Right lobe of liver (tissue), 6 donors: ENCODE measurements at regions not wholly inside any gene's neighbourhood (a gene's known extent, or its start where the extent isn't known, plus 50 kb on each side); places are given as distances from the start of the nearest gene placed in this dataset.

Experiments
- ATAC-seq, 4 donors: fragments of 200-7000 bp; cut with Tn5 transposase; one replicate each; pipeline ENCODE4 v1.9.1; 2020; ENCODE audit warnings: mild to moderate bottlenecking in 4 of 4, moderate library complexity in 4 of 4
- DNase-seq, 3 donors: peaks; one replicate each; pipeline ENCODE4 v3.0.0-alpha.2; 2020
- H3K27ac ChIP-seq, 3 donors: fragments of 200-600 bp; one replicate each; pipeline ENCODE4 v1.8.0; 2022
- H3K27me3 ChIP-seq, 2 donors: fragments of 200-600 bp; one replicate each; pipeline ENCODE4 v1.8.0; 2022
- H3K36me3 ChIP-seq, 4 donors: fragments of 200-600 bp; sonication (generic) in 1 of 4; one replicate each; pipeline versions ENCODE4 v1.5.1 to v1.8.0; 2017 to 2022; ENCODE audit warnings: control low read depth in 1 of 4
- H3K4me1 ChIP-seq, 4 donors: fragments of 200-600 bp; sonication (generic) in 1 of 4; one replicate each; pipeline versions ENCODE4 v1.5.1 to v1.8.0; 2017 to 2022; ENCODE audit warnings: control low read depth in 1 of 4
- H3K4me3 ChIP-seq, 3 donors: fragments of 200-600 bp; one replicate each; pipeline ENCODE4 v1.8.0; 2022
- H3K9me3 ChIP-seq, 4 donors: fragments of 200-600 bp; sonication (generic) in 1 of 4; one replicate each; pipeline versions ENCODE4 v1.5.1 to v1.8.0; 2017 to 2022; ENCODE audit warnings: control low read depth in 1 of 4
- CTCF ChIP-seq, 4 donors: fragments of 200-600 bp in 3 of 4; fragments of 450-650 bp in 1 of 4; IDR thresholded peaks; one replicate each; pipeline versions ENCODE4 v1.5.1 to v1.8.0; 2016 to 2022; ENCODE audit warnings: antibody characterized with exemption in 4 of 4, mild to moderate bottlenecking in 2 of 4
- POLR2A ChIP-seq: fragments of 450-650 bp; IDR thresholded peaks from one replicate; pipeline ENCODE4 v1.6.1; 2017; ENCODE audit warnings: antibody characterized with exemption, mild to moderate bottlenecking
- WGBS: methylation state at CpG from one replicate; pipeline ENCODE4 v1.1.6; 2018; ENCODE audit warnings: low coverage, low lambda C conversion rate; ENCODE audit not compliant: insufficient coverage; ENCODE audit errors: missing lambda C conversion rate; 5-methylcytosine and 5-hydroxymethylcytosine counted together
- intact Hi-C, 2 donors: fragments of 100-400 bp; cut with DNase I; formaldehyde crosslinking; loops; one replicate each; pipeline versions ENCODE4 v1.11.2 to v1.14.1; 2022
- donor health status: DM: no; HTN: yes; CAD: no.
- donor health status: DM: no; HTN: no; CAD: no.
- donor health status: DM: no; HTN: no; CAD: no.
- donor health status: DM: no; HTN: yes; CAD: no.
- donor health status: DM: no; HTN: yes; CAD: no.

- Histone ChIP-seq H3K4me1 (no peaks in the 10 kb centered on the region), H3K36me3 (no peaks in the 10 kb centered on the region), H3K27me3 (no peaks in the 10 kb centered on the region), H3K27ac (no peak overlapping the region), H3K4me3 (no peak overlapping the region), H3K9me3 (no peaks in the 10 kb centered on the region)
- intact Hi-C loops = no loop called here
- no peak for DNase-seq
- TF ChIP-seq CTCF (IDR thresholded peaks at IDR 0.05) = no peak
- TF ChIP-seq POLR2A = no peak
- 39% methylated on average over 6 of the region's 6 CpGs for WGBS
- peak in 2 of 4 donors; percentile 36 to 64 for ATAC-seq
Observed at GRCh38 chr15:61671736-61672135, 388.5 kb downstream of the VPS13C start.

- intact Hi-C loops = no loop called here
- WGBS = 62% methylated on average over 10 of the region's 12 CpGs
- H3K27me3 ChIP-seq = no peaks in the 10 kb centered on the region
- ATAC-seq = no peak
- no peak overlapping the region for H3K27ac ChIP-seq
- H3K4me1 ChIP-seq = no peaks in the 10 kb centered on the region
- no peaks in the 10 kb centered on the region for H3K36me3 ChIP-seq
- H3K9me3 ChIP-seq = no peaks in the 10 kb centered on the region
- H3K4me3 ChIP-seq = no peak overlapping the region
- TF ChIP-seq CTCF (IDR thresholded peaks at IDR 0.05) (no peak), POLR2A (no peak)
- no peak for DNase-seq
Observed at GRCh38 chr15:61668444-61668843, 391.8 kb downstream of the VPS13C start.

- H3K27me3 ChIP-seq = no peaks in the 10 kb centered on the region
- TF ChIP-seq CTCF (IDR thresholded peaks at IDR 0.05) = no peak
- no peak for TF ChIP-seq POLR2A
- DNase-seq = no peak
- H3K9me3 ChIP-seq = no peaks in the 10 kb centered on the region
- no peaks in the 10 kb centered on the region for H3K36me3 ChIP-seq
- H3K27ac ChIP-seq = no peak overlapping the region
- H3K4me1 ChIP-seq = no peaks in the 10 kb centered on the region
- intact Hi-C loops = no loop called here
- no peak for ATAC-seq
- WGBS = 0% methylated on average over 1 of the region's 1 CpG
- H3K4me3 ChIP-seq = no peak overlapping the region
Observed at GRCh38 chr15:61661791-61662190, 398.5 kb downstream of the VPS13C start.

DNA sequence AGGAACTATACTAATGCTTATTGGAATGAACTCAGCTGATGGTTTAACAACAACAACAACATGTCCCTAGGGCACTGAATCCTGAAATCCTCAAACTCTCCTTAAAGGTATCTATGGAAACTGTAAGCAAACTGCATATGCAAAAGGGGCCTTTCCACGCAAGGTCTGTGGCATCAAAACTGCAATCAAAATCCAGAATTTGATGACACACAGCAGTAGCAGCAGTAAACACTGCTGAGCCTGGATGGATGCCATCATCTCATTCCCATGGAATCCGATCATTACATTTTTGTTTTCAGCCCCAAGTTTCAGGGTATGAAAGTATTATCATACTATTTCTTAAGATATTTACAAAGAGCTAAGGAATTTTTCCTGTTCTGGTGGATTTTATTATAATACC, 399.7 kb downstream of the VPS13C start:
- TF ChIP-seq POLR2A (no peak), CTCF (IDR thresholded peaks at IDR 0.05) (no peak)
- Histone ChIP-seq H3K27me3 (no peaks in the 10 kb centered on the region), H3K36me3 (no peaks in the 10 kb centered on the region), H3K9me3 (no peaks in the 10 kb centered on the region), H3K4me1 (no peaks in the 10 kb centered on the region), H3K27ac (no peak overlapping the region), H3K4me3 (no peak overlapping the region)
- DNase-seq (no peak), ATAC-seq (no peak)
- WGBS = 85% methylated on average over 2 of the region's 2 CpGs
- intact Hi-C loops = no loop called here

DNA sequence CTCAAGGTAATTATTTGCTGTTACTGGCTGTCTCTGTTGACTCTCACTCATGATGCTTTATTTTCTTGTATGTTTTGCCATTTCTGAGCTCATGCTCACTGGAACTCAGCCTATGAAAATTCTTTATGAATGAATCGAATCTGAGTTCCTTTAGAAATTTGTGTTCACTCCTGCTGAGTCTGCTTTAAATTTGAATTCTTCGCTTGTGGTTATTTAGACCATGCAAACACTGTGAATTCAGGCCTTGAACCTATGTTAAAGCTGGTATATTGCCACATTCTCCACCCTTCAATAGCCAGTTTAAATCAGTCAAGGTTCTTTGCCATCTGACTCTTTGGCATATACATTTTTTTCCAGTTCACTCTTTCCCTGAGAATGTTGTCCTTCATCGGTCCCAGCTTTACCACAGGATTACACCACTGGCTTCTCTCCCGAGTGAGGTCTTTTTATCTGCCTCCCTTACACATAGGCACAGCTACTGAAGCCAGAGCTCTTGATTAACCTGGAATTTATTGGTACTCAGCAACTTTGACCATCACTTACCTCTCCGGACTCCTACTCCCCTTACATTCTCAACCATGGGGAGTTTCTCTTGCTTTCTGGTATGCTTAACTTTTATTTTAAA, 400.6 kb downstream of the VPS13C start:
- WGBS = 76% methylated on average over 5 of the region's 5 CpGs
- intact Hi-C loops = no loop called here
- H3K27me3 ChIP-seq = no peaks in the 10 kb centered on the region
- no peak overlapping the region for H3K27ac ChIP-seq
- no peaks in the 10 kb centered on the region for H3K9me3 ChIP-seq
- no peaks in the 10 kb centered on the region for H3K36me3 ChIP-seq
- no peaks in the 10 kb centered on the region for H3K4me1 ChIP-seq
- DNase-seq (no peak), ATAC-seq (no peak)
- H3K4me3 ChIP-seq = no peak overlapping the region
- TF ChIP-seq POLR2A = no peak
- TF ChIP-seq CTCF (IDR thresholded peaks at IDR 0.05) = no peak
